ENCODE measurements at regions not wholly inside any gene's neighbourhood (a gene's known extent, or its start where the extent isn't known, plus 50 kb on each side); places are given as distances from the start of the nearest gene placed in this dataset.

- Histone ChIP-seq H3K27me3 (ENCODE audit: control insufficient read depth in 3 of 3, insufficient read depth in 3 of 3, low read depth in 1 of 3, low read length in 3 of 3) (no peaks in the 10 kb centered on the region), H4K8ac (ENCODE audit: low read depth, low read length) (no peak overlapping the region), H3K4me3 (ENCODE audit: low read length in 2 of 2) (no peak overlapping the region), H3K4me2 (ENCODE audit: insufficient read depth, low read length, poor library complexity, severe bottlenecking) (no peak overlapping the region), H3K9me3 (replicated peaks in 1 of 2; ENCODE audit: control insufficient read depth in 2 of 2, insufficient read depth in 1 of 2, low read depth in 1 of 2, low read length in 2 of 2) (no peaks in the 10 kb centered on the region), H2BK12ac (ENCODE audit: low read length) (no peak overlapping the region), H3K27ac (replicated peaks; ENCODE audit: low read length) (no peak overlapping the region), H3K79me1 (ENCODE audit: low read depth, low read length) (no peaks in the 10 kb centered on the region), H2BK15ac (ENCODE audit: low read length) (no peak overlapping the region), H2BK120ac (ENCODE audit: low read depth, low read length) (no peak overlapping the region), H2AK5ac (ENCODE audit: low read depth, low read length) (no peak overlapping the region), H3K9ac (ENCODE audit: low read depth, low read length, poor library complexity) (no peak overlapping the region), H3K23ac (ENCODE audit: low read depth, low read length, poor library complexity) (no peak overlapping the region), H3K4me1 (ENCODE audit: control insufficient read depth in 2 of 2, insufficient read depth in 1 of 2, low read depth in 1 of 2, low read length in 2 of 2) (no peaks in the 10 kb centered on the region), H3K18ac (ENCODE audit: low read length) (no peak overlapping the region), H3K14ac (ENCODE audit: low read length) (no peak overlapping the region), H3K36me3 (replicated peaks in 1 of 2; ENCODE audit: control insufficient read depth in 2 of 2, insufficient read depth in 2 of 2, low read length in 2 of 2) (no peaks in the 10 kb centered on the region), H2AFZ (ENCODE audit: low read length) (no peak overlapping the region), H2BK5ac (ENCODE audit: low read length) (no peak overlapping the region), H4K91ac (ENCODE audit: low read depth, low read length, poor library complexity) (no peak overlapping the region), H3K4ac (ENCODE audit: low read length) (no peak overlapping the region)
- no CpG with 5 or more reads among the region's 1 CpG for WGBS, 2 donors (ENCODE audit: extremely low coverage in 2 of 2, insufficient read length in 2 of 2, insufficient replicate concordance in 1 of 2)
- DNase-seq (ENCODE audit: low spot score): no peak
Observed at GRCh38 chr2:45117383-45117782, 108.1 kb upstream of the SIX2 start.

- Histone ChIP-seq H2BK5ac (ENCODE audit: low read length) (no peak overlapping the region), H3K4ac (ENCODE audit: low read length) (no peak overlapping the region), H3K27ac (replicated peaks; ENCODE audit: low read length) (no peak overlapping the region), H3K4me1 (ENCODE audit: control insufficient read depth in 2 of 2, insufficient read depth in 1 of 2, low read depth in 1 of 2, low read length in 2 of 2) (no peaks in the 10 kb centered on the region), H4K91ac (ENCODE audit: low read depth, low read length, poor library complexity) (no peak overlapping the region), H3K18ac (ENCODE audit: low read length) (no peak overlapping the region), H3K23ac (ENCODE audit: low read depth, low read length, poor library complexity) (no peak overlapping the region), H3K14ac (ENCODE audit: low read length) (no peak overlapping the region), H2BK120ac (ENCODE audit: low read depth, low read length) (no peak overlapping the region), H3K4me2 (ENCODE audit: insufficient read depth, low read length, poor library complexity, severe bottlenecking) (no peak overlapping the region), H2AFZ (ENCODE audit: low read length) (no peak overlapping the region), H3K79me1 (ENCODE audit: low read depth, low read length) (no peaks in the 10 kb centered on the region), H3K9me3 (replicated peaks in 1 of 2; ENCODE audit: control insufficient read depth in 2 of 2, insufficient read depth in 1 of 2, low read depth in 1 of 2, low read length in 2 of 2) (no peaks in the 10 kb centered on the region), H3K36me3 (replicated peaks in 1 of 2; ENCODE audit: control insufficient read depth in 2 of 2, insufficient read depth in 2 of 2, low read length in 2 of 2) (no peaks in the 10 kb centered on the region), H3K27me3 (ENCODE audit: control insufficient read depth in 3 of 3, insufficient read depth in 3 of 3, low read depth in 1 of 3, low read length in 3 of 3) (no peaks in the 10 kb centered on the region), H2BK15ac (ENCODE audit: low read length) (no peak overlapping the region), H2AK5ac (ENCODE audit: low read depth, low read length) (no peak overlapping the region), H3K4me3 (ENCODE audit: low read length in 2 of 2) (no peak overlapping the region), H4K8ac (ENCODE audit: low read depth, low read length) (no peak overlapping the region), H3K9ac (ENCODE audit: low read depth, low read length, poor library complexity) (no peak overlapping the region), H2BK12ac (ENCODE audit: low read length) (no peak overlapping the region)
- DNase-seq (ENCODE audit: low spot score): no peak
- WGBS, 2 donors (ENCODE audit: extremely low coverage in 2 of 2, insufficient read length in 2 of 2, insufficient replicate concordance in 1 of 2): no CpG with 5 or more reads among the region's 1 CpG
Observed at GRCh38 chr2:45115181-45115580, 105.9 kb upstream of the SIX2 start.

- Histone ChIP-seq H2AFZ (ENCODE audit: low read length) (no peak overlapping the region), H3K23ac (ENCODE audit: low read depth, low read length, poor library complexity) (no peak overlapping the region), H2AK5ac (ENCODE audit: low read depth, low read length) (no peak overlapping the region), H3K79me1 (ENCODE audit: low read depth, low read length) (no peaks in the 10 kb centered on the region), H3K36me3 (replicated peaks in 1 of 2; ENCODE audit: control insufficient read depth in 2 of 2, insufficient read depth in 2 of 2, low read length in 2 of 2) (no peaks in the 10 kb centered on the region), H3K9ac (ENCODE audit: low read depth, low read length, poor library complexity) (no peak overlapping the region), H3K14ac (ENCODE audit: low read length) (no peak overlapping the region), H3K4me1 (ENCODE audit: control insufficient read depth in 2 of 2, insufficient read depth in 1 of 2, low read depth in 1 of 2, low read length in 2 of 2) (no peaks in the 10 kb centered on the region), H2BK5ac (ENCODE audit: low read length) (no peak overlapping the region), H2BK120ac (ENCODE audit: low read depth, low read length) (no peak overlapping the region), H2BK12ac (ENCODE audit: low read length) (no peak overlapping the region), H3K9me3 (replicated peaks in 1 of 2; ENCODE audit: control insufficient read depth in 2 of 2, insufficient read depth in 1 of 2, low read depth in 1 of 2, low read length in 2 of 2) (no peaks in the 10 kb centered on the region), H2BK15ac (ENCODE audit: low read length) (no peak overlapping the region), H3K27ac (replicated peaks; ENCODE audit: low read length) (no peak overlapping the region), H3K27me3 (ENCODE audit: control insufficient read depth in 3 of 3, insufficient read depth in 3 of 3, low read depth in 1 of 3, low read length in 3 of 3) (no peaks in the 10 kb centered on the region), H4K8ac (ENCODE audit: low read depth, low read length) (no peak overlapping the region), H3K4ac (ENCODE audit: low read length) (no peak overlapping the region), H3K4me2 (ENCODE audit: insufficient read depth, low read length, poor library complexity, severe bottlenecking) (no peak overlapping the region), H4K91ac (ENCODE audit: low read depth, low read length, poor library complexity) (no peak overlapping the region), H3K4me3 (ENCODE audit: low read length in 2 of 2) (no peak overlapping the region), H3K18ac (ENCODE audit: low read length) (peak overlapping the region; percentile 13)
- no peak for DNase-seq (ENCODE audit: low spot score)
- WGBS, 2 donors (ENCODE audit: extremely low coverage in 2 of 2, insufficient read length in 2 of 2, insufficient replicate concordance in 1 of 2): no CpG with 5 or more reads among the region's 14 CpGs
Observed at GRCh38 chr2:45114221-45114955, 105.1 kb upstream of the SIX2 start.

- Histone ChIP-seq H2BK15ac (ENCODE audit: low read length) (no peak overlapping the region), H3K4ac (ENCODE audit: low read length) (no peak overlapping the region), H3K27ac (replicated peaks; ENCODE audit: low read length) (no peak overlapping the region), H4K91ac (ENCODE audit: low read depth, low read length, poor library complexity) (no peak overlapping the region), H3K18ac (ENCODE audit: low read length) (no peak overlapping the region), H3K4me1 (ENCODE audit: control insufficient read depth in 2 of 2, insufficient read depth in 1 of 2, low read depth in 1 of 2, low read length in 2 of 2) (no peaks in the 10 kb centered on the region), H2BK5ac (ENCODE audit: low read length) (no peak overlapping the region), H3K14ac (ENCODE audit: low read length) (no peak overlapping the region), H3K4me3 (ENCODE audit: low read length in 2 of 2) (no peak overlapping the region), H2BK120ac (ENCODE audit: low read depth, low read length) (no peak overlapping the region), H3K9me3 (replicated peaks in 1 of 2; ENCODE audit: control insufficient read depth in 2 of 2, insufficient read depth in 1 of 2, low read depth in 1 of 2, low read length in 2 of 2) (no peaks in the 10 kb centered on the region), H3K4me2 (ENCODE audit: insufficient read depth, low read length, poor library complexity, severe bottlenecking) (no peak overlapping the region), H3K36me3 (replicated peaks in 1 of 2; ENCODE audit: control insufficient read depth in 2 of 2, insufficient read depth in 2 of 2, low read length in 2 of 2) (no peaks in the 10 kb centered on the region), H3K79me1 (ENCODE audit: low read depth, low read length) (no peaks in the 10 kb centered on the region), H2AFZ (ENCODE audit: low read length) (no peak overlapping the region), H2BK12ac (ENCODE audit: low read length) (no peak overlapping the region), H3K9ac (ENCODE audit: low read depth, low read length, poor library complexity) (no peak overlapping the region), H3K23ac (ENCODE audit: low read depth, low read length, poor library complexity) (no peak overlapping the region), H3K27me3 (ENCODE audit: control insufficient read depth in 3 of 3, insufficient read depth in 3 of 3, low read depth in 1 of 3, low read length in 3 of 3) (no peaks in the 10 kb centered on the region), H4K8ac (ENCODE audit: low read depth, low read length) (no peak overlapping the region), H2AK5ac (ENCODE audit: low read depth, low read length) (no peak overlapping the region)
- no CpG with 5 or more reads among the region's 4 CpGs for WGBS, 2 donors (ENCODE audit: extremely low coverage in 2 of 2, insufficient read length in 2 of 2, insufficient replicate concordance in 1 of 2)
- no peak for DNase-seq (ENCODE audit: low spot score)
Observed at GRCh38 chr2:45112750-45113149, 103.5 kb upstream of the SIX2 start.
